ENCODE measurements at regions not wholly inside any gene's neighbourhood (a gene's known extent, or its start where the extent isn't known, plus 50 kb on each side); places are given as distances from the start of the nearest gene placed in this dataset.

DNA sequence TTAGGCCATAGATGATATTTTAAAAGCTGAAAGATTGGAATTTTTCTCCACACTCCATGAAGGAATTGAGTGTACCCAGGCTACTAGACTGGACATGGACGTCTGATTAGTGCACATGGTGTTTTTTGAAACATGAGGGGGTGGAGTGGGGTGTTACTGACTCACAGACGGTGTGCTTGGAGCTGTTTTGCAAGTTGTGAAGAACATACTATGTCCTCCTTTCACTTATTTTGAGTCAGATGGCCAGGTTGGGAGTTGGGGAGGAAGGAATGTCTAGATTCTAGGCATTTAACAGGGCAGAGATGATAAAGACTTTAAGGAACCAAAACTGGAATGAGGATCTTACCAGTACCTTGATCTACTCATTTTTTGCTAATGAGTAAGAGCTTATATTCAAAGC, 158.1 kb upstream of the MTNR1B start:
- Histone ChIP-seq H3K79me2 (ENCODE audit: insufficient read depth, low read length) (no peaks in the 10 kb centered on the region), H2BK120ac (ENCODE audit: low read depth, low read length, poor library complexity, severe bottlenecking) (no peak overlapping the region), H2AK5ac (ENCODE audit: insufficient read length, low read length) (no peak overlapping the region), H4K5ac (ENCODE audit: insufficient read length, low read depth, low read length) (no peak overlapping the region), H3K79me1 (ENCODE audit: insufficient read depth, low read depth, low read length, poor library complexity, severe bottlenecking) (no peaks in the 10 kb centered on the region), H3K4me2 (ENCODE audit: insufficient read depth, insufficient read length, low read length) (no peak overlapping the region), H3K27ac (ENCODE audit: insufficient read length, low read depth, low read length) (no peak overlapping the region), H3K56ac (ENCODE audit: insufficient read length, low read depth, low read length) (no peak overlapping the region), H3K4ac (ENCODE audit: low read depth, low read length) (no peak overlapping the region), H2BK20ac (ENCODE audit: low read depth, low read length, poor library complexity, severe bottlenecking) (no peak overlapping the region), H3K23me2 (ENCODE audit: insufficient read length, low read depth, low read length, poor library complexity, severe bottlenecking) (no peaks in the 10 kb centered on the region), H3K4me1 (ENCODE audit: insufficient read depth, low read length) (no peaks in the 10 kb centered on the region), H2AFZ (ENCODE audit: low read length) (no peak overlapping the region), H3K23ac (ENCODE audit: insufficient read length, low read depth, low read length) (no peak overlapping the region), H3K14ac (ENCODE audit: insufficient read depth, low read length) (no peak overlapping the region), H2BK12ac (ENCODE audit: insufficient read length, low read depth, low read length) (no peak overlapping the region), H3K9me3 (ENCODE audit: control insufficient read depth, low read depth, low read length) (no peaks in the 10 kb centered on the region), H3K9ac (ENCODE audit: extremely low read depth, insufficient read length, low read length) (no peak overlapping the region), H3K18ac (ENCODE audit: insufficient read length, low read depth, low read length) (no peak overlapping the region), H2BK15ac (ENCODE audit: low read depth, low read length) (no peak overlapping the region), H3T11ph (ENCODE audit: low read length) (no peak overlapping the region), H4K91ac (ENCODE audit: insufficient read length, low read depth, low read length) (no peak overlapping the region), H3K27me3 (ENCODE audit: insufficient read depth, low read length) (no peaks in the 10 kb centered on the region), H4K20me1 (ENCODE audit: control insufficient read depth, insufficient read depth, insufficient read length) (no peaks in the 10 kb centered on the region), H4K8ac (replicated peaks; ENCODE audit: insufficient read length, low read depth, low read length) (no peak overlapping the region), H2BK5ac (ENCODE audit: insufficient read length, low read length) (no peak overlapping the region)
- WGBS (ENCODE audit: extremely low coverage, insufficient read length, low lambda C conversion rate), result no CpG with 5 or more reads among the region's 2 CpGs
- Mint-ChIP-seq H3K4me3 (no peak overlapping the region), H3K9me3 (no peaks in the 10 kb centered on the region), H3K27me3 (ENCODE audit: low read depth) (no peaks in the 10 kb centered on the region), H3K4me1 (peaks cover 18 to 21% of the 10 kb centered on the region in 2 experiments), H3K36me3 (ENCODE audit: insufficient read depth in 1 of 3, low read depth in 3 of 3) (peaks cover 0 to 10% (median 7%) of the 10 kb centered on the region in 3 experiments; a peak in 5 of 7 replicates), H3K27ac (peak overlapping the region in 2 of 3 experiments; percentile 2 to 65; a peak in 3 of 7 replicates)
- TF ChIP-seq, protein P1, sequence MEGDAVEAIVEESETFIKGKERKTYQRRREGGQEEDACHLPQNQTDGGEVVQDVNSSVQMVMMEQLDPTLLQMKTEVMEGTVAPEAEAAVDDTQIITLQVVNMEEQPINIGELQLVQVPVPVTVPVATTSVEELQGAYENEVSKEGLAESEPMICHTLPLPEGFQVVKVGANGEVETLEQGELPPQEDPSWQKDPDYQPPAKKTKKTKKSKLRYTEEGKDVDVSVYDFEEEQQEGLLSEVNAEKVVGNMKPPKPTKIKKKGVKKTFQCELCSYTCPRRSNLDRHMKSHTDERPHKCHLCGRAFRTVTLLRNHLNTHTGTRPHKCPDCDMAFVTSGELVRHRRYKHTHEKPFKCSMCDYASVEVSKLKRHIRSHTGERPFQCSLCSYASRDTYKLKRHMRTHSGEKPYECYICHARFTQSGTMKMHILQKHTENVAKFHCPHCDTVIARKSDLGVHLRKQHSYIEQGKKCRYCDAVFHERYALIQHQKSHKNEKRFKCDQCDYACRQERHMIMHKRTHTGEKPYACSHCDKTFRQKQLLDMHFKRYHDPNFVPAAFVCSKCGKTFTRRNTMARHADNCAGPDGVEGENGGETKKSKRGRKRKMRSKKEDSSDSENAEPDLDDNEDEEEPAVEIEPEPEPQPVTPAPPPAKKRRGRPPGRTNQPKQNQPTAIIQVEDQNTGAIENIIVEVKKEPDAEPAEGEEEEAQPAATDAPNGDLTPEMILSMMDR (conservative IDR thresholded peaks at IDR 0.05), result no peak
- no peak for DNase-seq
